ENCODE measurements at regions not wholly inside any gene's neighbourhood (a gene's known extent, or its start where the extent isn't known, plus 50 kb on each side); places are given as distances from the start of the nearest gene placed in this dataset.

GRCh38 chr19:28285078-28285477, 927.9 kb downstream of the UQCRFS1 start:
- Histone ChIP-seq H3K27me3 (ENCODE audit: control insufficient read depth, insufficient read depth, low read length) (no peaks in the 10 kb centered on the region), H3K4me1 (ENCODE audit: control insufficient read depth, insufficient read depth, low read length, poor library complexity, severe bottlenecking) (no peaks in the 10 kb centered on the region), H3K36me3 (ENCODE audit: control insufficient read depth, insufficient read depth, low read length) (no peaks in the 10 kb centered on the region), H3K9me3 (ENCODE audit: control insufficient read depth in 2 of 2, low read length in 2 of 2) (no peaks in the 10 kb centered on the region), H3K27ac (ENCODE audit: insufficient read depth, low read length, poor library complexity, severe bottlenecking) (no peak overlapping the region), H3K4me3 (ENCODE audit: low read depth, low read length) (no peak overlapping the region)
- Mint-ChIP-seq H3K4me3 (no peak overlapping the region), H3K27me3 (no peaks in the 10 kb centered on the region), H3K27ac (no peak overlapping the region), H3K36me3 (no peaks in the 10 kb centered on the region), H3K9me3 (peaks cover 2 to 34% (median 9%) of the 10 kb centered on the region in 7 donors), H3K4me1 (no peaks in the 10 kb centered on the region)
- DNase-seq (no peak), ATAC-seq (ENCODE audit: low read depth in 2 of 2) (no peak)

GRCh38 chr19:28284389-28284788, 928.6 kb downstream of the UQCRFS1 start:
- Mint-ChIP-seq H3K4me3 (no peak overlapping the region), H3K4me1 (no peaks in the 10 kb centered on the region), H3K36me3 (no peaks in the 10 kb centered on the region), H3K9me3 (peaks cover 2 to 34% (median 9%) of the 10 kb centered on the region in 7 donors), H3K27ac (no peak overlapping the region), H3K27me3 (no peaks in the 10 kb centered on the region)
- Histone ChIP-seq H3K27me3 (ENCODE audit: control insufficient read depth, insufficient read depth, low read length) (no peaks in the 10 kb centered on the region), H3K27ac (ENCODE audit: insufficient read depth, low read length, poor library complexity, severe bottlenecking) (no peak overlapping the region), H3K9me3 (ENCODE audit: control insufficient read depth in 2 of 2, low read length in 2 of 2) (no peaks in the 10 kb centered on the region), H3K36me3 (ENCODE audit: control insufficient read depth, insufficient read depth, low read length) (no peaks in the 10 kb centered on the region), H3K4me3 (ENCODE audit: low read depth, low read length) (no peak overlapping the region), H3K4me1 (ENCODE audit: control insufficient read depth, insufficient read depth, low read length, poor library complexity, severe bottlenecking) (no peaks in the 10 kb centered on the region)
- no peak for DNase-seq
- no peak for ATAC-seq (ENCODE audit: low read depth in 2 of 2)

- DNase-seq, result no peak
- Mint-ChIP-seq H3K27ac (no peak overlapping the region), H3K9me3 (peaks cover 2 to 38% (median 9%) of the 10 kb centered on the region in 7 donors)
Observed at GRCh38 chr19:28283592-28283991, 929.4 kb downstream of the UQCRFS1 start.

GRCh38 chr19:28281676-28282075, 931.3 kb downstream of the UQCRFS1 start:
- Histone ChIP-seq H3K9me3 (ENCODE audit: control insufficient read depth in 2 of 2, low read length in 2 of 2) (no peaks in the 10 kb centered on the region), H3K4me3 (ENCODE audit: low read depth, low read length) (no peak overlapping the region), H3K27ac (ENCODE audit: insufficient read depth, low read length, poor library complexity, severe bottlenecking) (no peak overlapping the region), H3K36me3 (ENCODE audit: control insufficient read depth, insufficient read depth, low read length) (no peaks in the 10 kb centered on the region), H3K27me3 (ENCODE audit: control insufficient read depth, insufficient read depth, low read length) (no peaks in the 10 kb centered on the region), H3K4me1 (ENCODE audit: control insufficient read depth, insufficient read depth, low read length, poor library complexity, severe bottlenecking) (no peaks in the 10 kb centered on the region)
- ATAC-seq (ENCODE audit: low read depth in 2 of 2) (no peak), DNase-seq (no peak)
- Mint-ChIP-seq H3K4me1 (no peaks in the 10 kb centered on the region), H3K4me3 (no peak overlapping the region), H3K36me3 (no peaks in the 10 kb centered on the region), H3K27me3 (no peaks in the 10 kb centered on the region), H3K9me3 (peaks cover 2 to 31% (median 6%) of the 10 kb centered on the region in 7 donors), H3K27ac (peak overlapping the region in 1 of 3 donors; percentile 16)

More at GRCh38 chr19:28283592-28283991, 929.4 kb downstream of the UQCRFS1 start:
- Histone ChIP-seq H3K27me3 (ENCODE audit: control insufficient read depth, insufficient read depth, low read length) (no peaks in the 10 kb centered on the region), H3K4me3 (ENCODE audit: low read depth, low read length) (no peak overlapping the region), H3K27ac (ENCODE audit: insufficient read depth, low read length, poor library complexity, severe bottlenecking) (no peak overlapping the region), H3K9me3 (ENCODE audit: control insufficient read depth in 2 of 2, low read length in 2 of 2) (no peaks in the 10 kb centered on the region), H3K36me3 (ENCODE audit: control insufficient read depth, insufficient read depth, low read length) (no peaks in the 10 kb centered on the region), H3K4me1 (ENCODE audit: control insufficient read depth, insufficient read depth, low read length, poor library complexity, severe bottlenecking) (no peaks in the 10 kb centered on the region)
- Mint-ChIP-seq H3K4me1 (no peaks in the 10 kb centered on the region), H3K36me3 (no peaks in the 10 kb centered on the region), H3K4me3 (no peak overlapping the region), H3K27me3 (no peaks in the 10 kb centered on the region)
- ATAC-seq (ENCODE audit: low read depth in 2 of 2), result no peak

GRCh38 chr19:28264556-28264955, 948.4 kb downstream of the UQCRFS1 start:
- Mint-ChIP-seq H3K27me3 (no peaks in the 10 kb centered on the region), H3K9me3 (peaks cover 0 to 28% (median 16%) of the 10 kb centered on the region in 7 donors), H3K27ac (no peak overlapping the region), H3K4me3 (no peak overlapping the region), H3K36me3 (no peaks in the 10 kb centered on the region), H3K4me1 (peaks cover 0 to 2% (median 0%) of the 10 kb centered on the region in 4 donors)
- H3K27ac ChIP-seq (ENCODE audit: insufficient read depth, low read length, poor library complexity, severe bottlenecking), result no peak overlapping the region
- no peaks in the 10 kb centered on the region for H3K27me3 ChIP-seq (ENCODE audit: control insufficient read depth, insufficient read depth, low read length)
- DNase-seq, result no peak
- ATAC-seq (ENCODE audit: low read depth in 2 of 2), result no peak
- H3K36me3 ChIP-seq (ENCODE audit: control insufficient read depth, insufficient read depth, low read length), result no peaks in the 10 kb centered on the region
- H3K4me1 ChIP-seq (ENCODE audit: control insufficient read depth, insufficient read depth, low read length, poor library complexity, severe bottlenecking), result no peaks in the 10 kb centered on the region
- H3K9me3 ChIP-seq (ENCODE audit: control insufficient read depth in 2 of 2, low read length in 2 of 2), result peaks cover 3 to 4% of the 10 kb centered on the region in 2 experiments
- no peak overlapping the region for H3K4me3 ChIP-seq (ENCODE audit: low read depth, low read length)

- no peak overlapping the region for H3K27ac ChIP-seq (ENCODE audit: insufficient read depth, low read length, poor library complexity, severe bottlenecking)
- Mint-ChIP-seq H3K9me3 (peaks cover 5 to 39% (median 16%) of the 10 kb centered on the region in 7 donors), H3K36me3 (no peaks in the 10 kb centered on the region), H3K4me3 (no peak overlapping the region), H3K27ac (no peak overlapping the region), H3K4me1 (peaks cover 0 to 2% (median 0%) of the 10 kb centered on the region in 4 donors), H3K27me3 (no peaks in the 10 kb centered on the region)
- no peaks in the 10 kb centered on the region for H3K36me3 ChIP-seq (ENCODE audit: control insufficient read depth, insufficient read depth, low read length)
- H3K27me3 ChIP-seq (ENCODE audit: control insufficient read depth, insufficient read depth, low read length), result no peaks in the 10 kb centered on the region
- ATAC-seq (ENCODE audit: low read depth in 2 of 2) (no peak), DNase-seq (no peak)
- no peak overlapping the region for H3K4me3 ChIP-seq (ENCODE audit: low read depth, low read length)
- no peaks in the 10 kb centered on the region for H3K4me1 ChIP-seq (ENCODE audit: control insufficient read depth, insufficient read depth, low read length, poor library complexity, severe bottlenecking)
- peaks cover 7 to 10% of the 10 kb centered on the region in 2 experiments for H3K9me3 ChIP-seq (ENCODE audit: control insufficient read depth in 2 of 2, low read length in 2 of 2)
Observed at GRCh38 chr19:28258829-28259228, 954.1 kb downstream of the UQCRFS1 start.

GRCh38 chr19:28257396-28257795, 955.6 kb downstream of the UQCRFS1 start:
- no peak for ATAC-seq (ENCODE audit: low read depth in 2 of 2)
- H3K27ac ChIP-seq (ENCODE audit: insufficient read depth, low read length, poor library complexity, severe bottlenecking), result no peak overlapping the region
- Mint-ChIP-seq H3K4me1 (peaks cover 0 to 2% (median 0%) of the 10 kb centered on the region in 4 donors), H3K36me3 (no peaks in the 10 kb centered on the region), H3K27me3 (no peaks in the 10 kb centered on the region), H3K27ac (no peak overlapping the region), H3K9me3 (peaks cover 3 to 29% (median 13%) of the 10 kb centered on the region in 7 donors), H3K4me3 (no peak overlapping the region)
- DNase-seq, result no peak
- H3K27me3 ChIP-seq (ENCODE audit: control insufficient read depth, insufficient read depth, low read length), result no peaks in the 10 kb centered on the region
- peaks cover 5 to 7% of the 10 kb centered on the region in 2 experiments for H3K9me3 ChIP-seq (ENCODE audit: control insufficient read depth in 2 of 2, low read length in 2 of 2)
- H3K36me3 ChIP-seq (ENCODE audit: control insufficient read depth, insufficient read depth, low read length), result no peaks in the 10 kb centered on the region
- H3K4me1 ChIP-seq (ENCODE audit: control insufficient read depth, insufficient read depth, low read length, poor library complexity, severe bottlenecking), result no peaks in the 10 kb centered on the region
- H3K4me3 ChIP-seq (ENCODE audit: low read depth, low read length), result no peak overlapping the region

- no peaks in the 10 kb centered on the region for H3K9me3 ChIP-seq (ENCODE audit: control insufficient read depth in 2 of 2, low read length in 2 of 2)
- Mint-ChIP-seq H3K4me1 (no peaks in the 10 kb centered on the region), H3K36me3 (no peaks in the 10 kb centered on the region), H3K9me3 (peaks cover 0 to 11% (median 4%) of the 10 kb centered on the region in 7 donors), H3K27me3 (no peaks in the 10 kb centered on the region), H3K27ac (no peak overlapping the region), H3K4me3 (no peak overlapping the region)
- no peaks in the 10 kb centered on the region for H3K27me3 ChIP-seq (ENCODE audit: control insufficient read depth, insufficient read depth, low read length)
- no peaks in the 10 kb centered on the region for H3K36me3 ChIP-seq (ENCODE audit: control insufficient read depth, insufficient read depth, low read length)
- DNase-seq, result no peak
- no peak overlapping the region for H3K27ac ChIP-seq (ENCODE audit: insufficient read depth, low read length, poor library complexity, severe bottlenecking)
- H3K4me1 ChIP-seq (ENCODE audit: control insufficient read depth, insufficient read depth, low read length, poor library complexity, severe bottlenecking), result no peaks in the 10 kb centered on the region
- ATAC-seq (ENCODE audit: low read depth in 2 of 2), result no peak
- no peak overlapping the region for H3K4me3 ChIP-seq (ENCODE audit: low read depth, low read length)
Observed at GRCh38 chr19:28247243-28247642, 965.7 kb downstream of the UQCRFS1 start.

Measured in CD4-positive, CD25-positive, alpha-beta regulatory T cell (primary cell).